Right renal pelvis (tissue), 4 donors: ENCODE measurements at regions not wholly inside any gene's neighbourhood (a gene's known extent, or its start where the extent isn't known, plus 50 kb on each side); places are given as distances from the start of the nearest gene placed in this dataset.

Experiments
- DNase-seq, 4 donors: peaks; one replicate each; pipeline ENCODE4 v3.0.0-alpha.2; 2013; ENCODE audit warnings: low read depth in 4 of 4, low spot score in 3 of 4, missing footprints in 1 of 4

DNA sequence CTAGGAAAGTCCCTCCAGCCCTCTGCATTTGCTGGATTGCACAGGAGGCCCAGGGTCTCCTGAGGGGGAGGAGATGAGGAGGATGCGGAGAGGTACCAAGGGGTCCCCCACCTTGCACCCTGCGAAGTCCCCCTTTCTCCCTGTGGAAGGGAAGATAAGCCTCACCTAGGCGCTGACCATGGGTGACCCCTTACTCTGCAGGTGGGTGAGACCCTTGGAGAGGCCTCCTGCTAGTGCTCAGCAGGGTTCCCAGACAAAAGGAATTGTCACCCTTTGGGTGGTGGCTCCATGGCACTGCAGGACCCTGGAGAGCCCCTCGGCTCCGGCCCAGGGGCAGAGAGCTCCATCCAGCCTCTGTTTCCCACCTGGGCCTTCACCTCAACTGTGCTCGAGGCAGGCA, 107.0 kb upstream of the RET start:
- no peak for DNase-seq

DNA sequence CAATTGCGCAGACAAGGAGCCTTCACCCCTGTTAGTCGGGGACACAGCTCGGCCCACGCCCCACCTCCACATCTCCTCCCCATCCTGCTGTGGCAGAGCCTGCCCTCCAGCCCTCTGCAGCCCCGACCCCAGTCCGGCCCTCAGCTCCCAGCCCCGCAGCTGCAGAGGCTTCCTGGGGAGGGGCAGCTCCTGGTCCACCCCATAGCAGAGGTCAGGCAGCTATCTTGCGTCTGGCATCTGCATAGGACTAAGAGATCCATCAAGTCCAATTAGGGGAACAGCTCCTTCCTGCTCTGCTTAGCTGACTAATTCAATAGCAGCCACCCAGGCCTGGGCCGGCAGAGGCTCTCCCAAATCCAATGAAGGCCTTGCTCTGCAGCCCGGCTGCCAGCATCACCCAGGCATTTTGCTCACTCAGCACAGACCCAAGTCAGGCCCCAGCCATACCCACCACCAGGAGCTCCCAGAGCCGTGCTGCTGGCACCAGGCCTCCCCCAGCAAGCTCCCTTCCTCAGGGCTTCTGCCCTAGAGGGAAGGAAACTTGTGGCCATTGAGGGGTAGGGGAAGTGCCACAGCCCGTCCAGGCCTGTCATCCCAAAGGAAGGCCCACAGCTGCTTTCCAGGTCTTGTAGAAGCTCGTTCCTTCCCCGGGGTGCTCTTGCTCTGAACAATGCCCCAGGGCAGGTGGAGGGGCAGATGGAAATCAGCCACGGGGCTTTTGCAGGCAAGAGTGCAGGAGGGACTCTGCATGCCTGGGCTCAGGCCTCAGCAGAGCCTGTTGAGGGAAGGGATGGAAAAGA, 106.2 kb upstream of the RET start:
- no peak for DNase-seq

DNA sequence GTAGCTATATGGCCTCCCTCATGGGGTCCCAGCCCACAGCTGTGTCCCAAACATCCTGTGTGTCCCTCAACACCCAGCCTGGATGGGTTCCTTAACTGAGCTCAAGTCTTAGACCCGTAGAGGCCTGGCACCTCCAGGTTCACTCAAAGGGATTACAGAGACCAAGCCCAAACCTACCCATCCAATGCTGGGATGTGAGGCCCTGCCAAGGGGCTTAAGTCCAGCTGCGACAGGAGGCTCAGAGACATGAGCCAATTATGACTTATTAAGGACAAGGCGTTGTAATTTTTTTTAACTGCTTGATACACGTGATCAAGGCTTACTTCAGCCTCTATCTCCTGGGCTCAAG, 105.6 kb upstream of the RET start:
- DNase-seq = no peak

DNA sequence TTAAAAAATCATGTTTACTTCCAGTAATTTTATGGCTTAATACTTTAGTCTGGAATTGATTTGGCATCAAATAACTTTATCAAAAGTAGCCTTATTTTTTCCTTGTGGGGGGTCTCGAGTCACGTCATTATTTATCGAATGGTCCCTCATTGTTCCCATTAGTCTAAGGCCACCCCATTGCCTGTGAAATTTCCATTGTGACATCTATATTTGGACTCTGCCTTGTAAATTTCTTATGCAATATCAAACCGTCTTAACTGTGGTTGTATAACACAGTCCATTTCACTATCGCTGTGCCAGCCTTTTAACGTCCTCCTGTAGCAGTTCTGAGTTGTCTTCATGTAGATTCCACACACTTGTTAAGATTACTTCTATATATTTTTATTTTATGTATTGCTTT, 103.9 kb upstream of the RET start:
- DNase-seq = no peak

DNA sequence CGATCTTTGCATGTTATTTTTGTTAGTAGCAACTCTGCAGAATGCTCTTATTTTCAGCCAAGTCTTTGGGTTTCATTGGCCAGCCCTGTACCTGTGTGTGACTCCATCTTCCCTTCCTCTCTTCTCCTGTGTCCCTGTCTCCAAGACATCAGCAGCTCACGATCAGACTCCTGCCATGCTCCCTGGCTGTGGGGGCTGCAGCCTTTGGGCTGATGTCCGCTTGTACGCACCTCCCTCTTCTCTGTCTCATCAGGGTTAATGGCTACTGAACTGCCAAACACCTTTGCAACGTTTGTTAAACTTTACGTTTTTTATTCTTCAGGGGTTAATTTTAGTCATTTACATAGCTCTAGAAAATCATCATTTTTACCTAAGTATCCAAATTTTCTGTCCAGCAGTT, 103.5 kb upstream of the RET start:
- DNase-seq = no peak

DNA sequence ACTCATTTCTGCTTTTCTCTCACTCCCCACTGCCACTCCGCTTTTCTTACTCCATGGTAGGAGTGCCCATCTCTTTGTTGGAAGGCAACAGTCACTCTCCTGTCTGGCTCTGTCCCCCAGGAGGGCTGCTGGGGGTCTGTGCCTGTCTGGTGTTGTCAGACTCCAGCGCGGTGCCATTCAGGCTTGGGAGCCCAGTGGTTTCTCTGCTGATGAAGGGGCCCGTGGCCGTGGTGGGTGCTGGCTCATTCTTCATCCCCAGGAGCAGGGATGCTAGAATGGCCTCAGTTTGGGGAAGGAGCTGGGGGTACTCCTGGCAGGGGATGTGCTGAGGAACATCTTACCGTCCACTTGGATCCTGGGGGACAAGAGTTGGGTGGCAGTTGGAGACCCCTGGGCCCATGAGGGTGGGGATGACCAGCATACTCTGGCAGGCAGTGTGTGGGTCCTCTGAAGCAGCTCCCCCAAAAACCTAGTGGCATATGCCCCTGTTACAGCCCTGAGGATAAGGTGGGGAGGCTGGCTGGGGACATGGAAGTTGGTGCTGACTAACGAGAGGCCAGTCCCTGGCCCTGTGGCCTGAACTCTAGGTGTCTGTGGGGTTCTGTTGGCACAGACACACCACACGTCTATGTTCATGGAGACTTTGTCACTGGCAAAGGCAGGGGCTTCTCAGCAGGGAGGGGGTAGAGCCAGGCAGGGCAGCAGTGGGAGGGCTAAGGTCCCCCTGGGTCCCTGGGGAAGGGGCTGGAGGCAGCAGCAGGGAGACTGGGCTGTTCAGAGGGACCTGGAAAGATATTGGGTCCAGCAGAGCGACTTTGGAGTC, 102.8 kb upstream of the RET start:
- DNase-seq = no peak

DNA sequence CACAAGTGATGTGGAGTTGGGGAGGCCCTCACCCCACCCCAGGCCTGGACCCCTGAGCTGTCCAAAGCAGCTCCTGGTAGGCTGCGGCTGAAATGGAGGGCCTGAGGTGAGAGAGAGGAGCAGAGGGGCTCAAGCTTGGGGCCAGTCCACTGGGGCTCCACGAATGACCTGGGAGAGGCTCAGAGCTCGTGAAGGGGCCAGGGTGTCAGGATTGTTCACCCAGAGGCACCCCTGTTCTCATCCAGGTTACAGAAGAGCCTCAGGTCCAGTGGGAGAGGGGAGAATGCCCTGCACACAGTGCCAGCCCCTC, 102.2 kb upstream of the RET start:
- DNase-seq = no peak

DNA sequence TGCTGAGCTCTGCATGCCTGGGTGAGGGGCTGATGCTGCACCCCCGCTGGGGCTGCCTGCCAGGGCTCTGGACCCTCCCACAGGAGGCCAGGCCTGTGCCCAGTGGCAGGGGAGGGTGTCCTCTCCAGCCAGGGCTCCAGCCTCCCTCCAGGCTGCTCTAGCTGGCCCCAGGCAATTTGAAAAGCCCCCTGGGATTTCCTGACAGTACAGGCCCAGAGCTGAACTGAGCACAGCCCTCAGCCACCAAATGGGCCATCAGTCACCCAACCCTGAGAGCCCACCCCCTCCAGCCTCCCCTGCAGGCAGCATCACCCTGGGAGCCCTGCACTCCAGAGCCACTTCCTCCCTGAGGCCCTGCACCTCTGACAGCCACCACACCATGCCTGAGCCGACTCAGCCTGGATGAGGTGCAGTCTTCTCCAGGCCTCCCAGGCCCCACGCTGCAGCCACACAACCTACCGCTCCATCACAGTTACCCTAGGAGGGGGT, 101.8 kb upstream of the RET start:
- no peak for DNase-seq

DNA sequence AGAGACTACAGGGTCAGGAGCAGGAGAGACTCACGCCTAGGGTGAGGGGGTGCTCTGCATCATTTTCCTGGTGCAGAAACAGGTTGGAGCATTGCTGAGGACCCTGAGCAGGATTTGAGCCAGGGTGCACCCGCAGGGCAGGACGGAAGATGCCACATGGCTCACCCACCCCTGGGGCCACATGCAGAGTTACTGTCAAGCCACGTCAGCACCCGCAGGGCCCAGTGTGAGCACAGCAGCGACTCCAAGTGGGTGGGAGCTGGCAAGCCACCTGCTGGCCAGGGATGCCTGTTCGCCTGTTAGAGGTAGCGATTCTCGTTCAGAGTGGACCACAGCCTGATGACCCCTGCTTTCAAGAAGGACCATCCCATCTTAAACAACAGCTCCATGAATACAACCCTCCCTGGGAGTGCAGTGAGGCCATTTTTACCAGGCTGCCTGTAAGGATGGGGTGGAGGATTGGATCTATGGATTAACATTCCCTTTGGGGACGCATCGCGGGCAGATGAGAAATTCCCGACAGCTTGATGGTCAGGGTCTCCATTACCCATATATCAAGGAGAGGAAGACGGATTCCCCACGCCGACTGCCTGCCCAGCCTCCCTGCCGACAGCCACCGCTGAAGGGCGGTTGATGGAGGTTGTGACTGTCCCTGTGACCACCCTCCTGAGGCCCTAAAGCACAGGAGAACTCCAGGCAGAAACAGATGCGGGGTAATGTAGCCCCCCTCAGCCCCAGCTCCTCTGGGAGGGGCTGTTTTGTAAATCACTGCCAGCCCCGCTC, 101.1 kb upstream of the RET start:
- DNase-seq = no peak

DNA sequence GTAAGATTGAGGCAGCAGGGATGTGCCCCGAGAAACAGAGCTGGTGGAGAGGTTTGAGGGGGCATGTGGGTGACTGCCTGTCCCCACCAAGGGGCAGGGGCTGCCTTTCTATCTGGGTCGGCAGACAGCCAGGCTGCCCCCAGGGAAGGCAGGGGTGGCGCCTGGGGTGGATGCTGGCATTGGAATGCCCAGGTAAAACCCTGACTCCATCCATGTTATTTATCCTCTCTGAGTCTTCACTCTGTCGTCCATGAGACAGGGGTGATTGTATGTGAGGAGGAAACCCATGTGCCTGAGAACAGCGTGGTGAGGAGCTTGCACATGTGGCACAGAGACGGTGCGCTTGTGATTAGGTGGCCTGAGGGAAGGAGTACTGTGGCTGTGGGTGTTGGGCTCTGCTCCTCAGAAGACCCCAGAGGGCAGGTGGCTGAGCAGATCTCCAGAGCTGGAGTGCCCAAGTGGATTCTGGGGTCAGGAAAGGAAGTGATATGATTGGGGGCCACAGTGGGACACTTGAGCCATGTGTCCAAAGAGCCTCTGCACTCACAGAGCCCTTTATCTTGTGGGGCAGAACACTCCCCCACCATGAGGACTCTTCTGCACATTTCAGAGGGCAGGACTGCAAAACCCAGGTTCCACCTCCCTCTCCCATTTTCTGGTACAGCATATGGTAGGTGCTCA, 100.4 kb upstream of the RET start:
- DNase-seq = no peak

DNA sequence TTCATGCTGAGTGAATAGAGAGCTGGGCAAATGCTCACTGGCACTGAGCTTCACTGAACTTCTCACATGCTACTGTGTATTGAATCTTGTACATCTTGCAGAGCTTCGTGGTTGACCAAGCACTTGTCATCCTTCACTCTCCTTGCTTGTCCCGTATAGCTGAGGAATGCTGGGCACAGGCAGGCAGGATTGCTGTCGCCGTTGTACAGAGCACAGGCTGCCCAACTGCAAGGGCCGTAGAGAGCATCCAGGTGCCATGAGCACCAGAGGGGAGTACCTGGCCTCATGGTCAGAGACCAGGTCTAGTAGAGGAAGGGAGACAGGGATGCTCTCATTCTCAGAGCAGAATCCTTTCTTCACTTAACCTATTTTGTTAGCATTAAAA, 99.8 kb upstream of the RET start:
- no peak for DNase-seq

DNA sequence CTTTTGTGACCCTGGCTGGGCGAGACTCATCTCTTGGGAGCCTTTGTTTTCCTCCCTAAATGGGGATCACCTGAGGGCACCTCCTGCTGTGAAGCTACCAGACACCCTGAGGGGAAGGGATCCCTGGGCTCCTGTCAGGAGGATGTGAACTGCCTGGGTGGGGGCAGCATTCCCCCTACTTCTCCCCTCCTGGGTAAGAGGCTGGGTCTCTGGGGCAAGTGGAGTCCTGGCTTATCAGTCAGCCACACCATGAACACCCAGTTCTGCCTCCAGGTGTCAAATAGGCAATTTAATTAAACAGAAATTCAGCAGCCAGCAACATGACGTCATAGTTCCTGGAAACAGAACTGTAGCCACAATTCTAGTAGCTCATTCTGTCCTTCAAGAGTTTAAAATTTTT, 97.7 kb upstream of the RET start:
- no peak for DNase-seq

DNA sequence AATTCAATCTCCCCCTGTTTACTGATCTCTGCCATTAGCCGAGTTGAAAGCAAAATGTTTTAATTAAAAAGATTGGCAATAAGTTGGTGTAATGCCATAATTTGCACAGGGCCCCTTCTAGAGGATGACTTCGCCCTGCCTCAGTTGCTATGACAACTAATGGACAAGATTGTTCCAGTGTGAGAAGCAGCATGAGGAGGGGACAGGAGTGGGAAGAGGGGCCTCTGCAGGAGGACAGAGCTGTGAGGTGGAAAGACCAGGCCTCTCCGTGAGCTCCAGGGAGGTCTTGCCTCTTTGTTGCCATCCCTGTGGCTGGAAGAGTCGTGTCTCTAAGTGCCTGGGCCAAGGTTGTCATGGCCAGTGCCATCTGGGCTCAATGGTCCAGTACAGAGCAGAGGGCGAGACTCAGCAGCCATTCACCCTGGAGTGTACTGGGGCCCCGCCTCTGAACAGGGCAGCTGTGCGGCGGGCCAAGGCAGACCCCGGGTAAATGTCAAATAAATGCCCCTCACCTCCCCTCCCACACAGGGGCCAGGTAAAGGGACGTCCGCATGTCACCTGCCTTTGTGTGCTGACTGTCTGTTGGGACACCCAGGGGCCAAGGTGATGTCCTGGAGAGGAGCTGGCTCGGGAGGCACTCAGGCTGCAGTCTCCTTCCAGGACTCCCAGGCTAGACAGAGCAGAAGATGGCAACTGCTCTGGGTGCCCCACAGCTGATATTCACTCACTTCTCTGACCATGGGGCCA, 97.0 kb upstream of the RET start:
- no peak for DNase-seq

DNA sequence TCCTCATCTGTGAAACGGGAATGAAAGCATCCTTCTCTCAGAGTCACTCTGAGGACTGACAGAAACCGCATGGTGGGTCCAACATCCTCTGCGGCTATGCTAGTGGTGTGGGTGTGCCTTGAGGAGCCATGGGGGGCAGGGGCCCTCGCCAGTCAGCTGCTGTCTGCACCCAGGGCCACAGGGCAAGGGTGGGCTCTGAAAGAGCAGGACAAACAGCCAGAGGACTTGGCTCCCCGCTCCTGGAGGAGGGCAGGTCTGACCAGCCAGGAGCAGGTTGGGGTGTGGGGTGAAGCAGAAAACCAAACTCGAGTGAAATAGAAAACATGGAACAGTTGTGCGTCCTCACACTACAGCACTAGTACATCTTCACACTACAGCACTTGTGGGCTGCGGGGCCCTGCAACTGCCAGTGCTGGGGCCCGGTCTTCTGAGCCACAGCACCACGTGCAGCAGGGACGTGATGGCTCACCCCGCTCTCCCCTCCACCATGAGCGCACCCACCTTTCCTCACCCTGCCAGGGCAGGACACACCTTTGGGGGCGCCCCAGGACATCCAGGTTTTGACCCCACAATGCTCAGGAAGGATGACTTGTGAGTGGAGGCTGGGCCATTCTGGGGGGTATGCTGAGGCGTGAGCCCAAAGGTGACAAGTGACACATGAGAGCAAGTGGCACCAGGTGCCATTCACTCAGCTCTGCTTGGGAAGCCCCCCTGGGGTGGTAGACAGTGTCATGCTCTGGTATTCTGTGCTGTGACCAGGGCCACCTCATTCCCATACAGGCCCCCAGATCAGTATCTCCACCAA, 96.1 kb upstream of the RET start:
- no peak for DNase-seq

DNA sequence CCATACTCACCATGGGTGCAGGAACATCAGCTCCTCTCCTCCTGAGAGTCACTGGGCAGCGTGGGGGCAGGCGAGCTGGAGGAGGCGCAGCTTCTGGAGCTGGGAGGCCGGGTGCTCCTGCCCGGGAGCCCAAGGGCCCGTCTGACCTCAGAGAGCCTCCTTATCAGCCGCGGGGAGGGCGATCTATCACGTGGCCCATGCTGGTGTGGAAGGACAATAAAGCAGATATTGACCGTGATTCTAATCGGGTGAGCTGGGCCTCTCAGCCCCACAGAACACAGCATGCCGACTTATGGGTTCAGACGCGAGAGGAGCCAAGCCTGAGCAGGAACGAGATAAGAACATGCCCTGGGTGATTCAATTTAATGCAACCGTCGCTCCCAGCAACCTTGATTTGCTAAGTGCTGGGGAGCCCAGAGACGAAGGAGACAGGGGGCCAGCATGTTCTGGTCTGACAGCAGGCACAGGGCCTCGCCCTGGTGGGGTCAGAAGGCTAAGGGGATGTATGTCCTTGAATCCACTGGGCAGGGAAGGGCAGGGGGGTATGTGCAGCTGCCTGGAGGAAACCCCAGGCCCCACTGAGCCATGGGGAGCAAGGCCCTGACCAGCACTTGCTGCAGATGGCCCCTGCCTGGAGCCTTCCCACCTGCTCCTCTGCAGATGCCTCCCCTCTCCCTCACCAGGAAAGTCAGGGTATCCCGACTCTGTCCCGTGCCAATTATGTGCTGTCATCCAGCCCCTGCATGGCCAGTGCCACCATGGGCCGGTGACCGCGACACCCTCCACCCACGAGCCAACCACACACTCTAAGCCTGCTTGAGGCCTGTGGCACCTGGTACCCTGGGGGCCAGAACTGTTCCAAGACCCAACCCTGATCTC, 95.3 kb upstream of the RET start:
- no peak for DNase-seq

DNA sequence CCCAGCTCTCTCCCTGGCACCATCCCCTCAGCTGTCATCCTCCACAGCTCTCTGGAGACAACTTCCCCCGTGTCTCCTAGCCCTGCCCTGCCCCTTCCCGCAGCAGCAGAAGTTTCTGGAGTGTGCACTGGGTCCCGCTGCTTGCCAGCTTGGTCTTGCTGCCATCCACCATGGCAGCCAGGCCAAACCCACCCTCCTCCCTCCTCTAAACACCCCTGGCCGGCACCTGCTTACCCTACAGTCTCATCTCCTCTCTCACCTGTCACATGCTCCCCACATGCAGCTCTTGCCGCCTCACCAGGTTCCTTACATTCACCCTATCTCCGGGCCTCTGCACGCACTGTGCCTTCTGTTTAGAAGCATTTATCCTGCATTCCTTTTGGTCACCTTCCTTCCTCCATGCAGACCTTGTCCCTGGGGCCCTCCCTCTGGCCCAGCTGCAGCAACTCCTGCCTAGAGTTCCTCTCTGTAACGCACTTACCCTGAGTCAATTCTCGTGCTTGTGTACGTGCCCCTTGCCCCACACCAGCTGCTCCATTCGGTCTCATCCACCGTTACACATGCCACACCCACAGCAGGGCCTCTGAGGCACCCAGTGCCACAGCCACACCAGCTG, 93.9 kb upstream of the RET start:
- DNase-seq = no peak

DNA sequence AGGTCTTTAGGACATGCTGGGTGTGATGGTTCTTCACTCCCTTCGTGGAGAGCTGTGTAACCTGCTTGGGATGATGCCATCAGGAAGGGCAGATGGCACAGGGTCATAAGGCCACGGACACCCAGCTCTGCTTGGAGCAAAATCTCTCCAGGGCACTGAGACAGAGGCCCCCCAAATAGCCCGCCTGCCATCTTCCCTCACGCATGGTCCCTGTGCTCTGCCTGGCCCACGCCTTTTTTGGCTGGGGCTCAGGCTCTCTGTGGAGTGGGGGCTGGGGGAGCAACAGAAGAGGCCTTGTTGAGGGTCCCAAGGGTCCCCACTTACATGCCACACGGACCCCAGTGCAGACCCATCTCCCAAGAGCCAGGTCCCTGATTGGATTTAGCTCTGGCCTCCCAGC, 93.3 kb upstream of the RET start:
- DNase-seq = no peak

DNA sequence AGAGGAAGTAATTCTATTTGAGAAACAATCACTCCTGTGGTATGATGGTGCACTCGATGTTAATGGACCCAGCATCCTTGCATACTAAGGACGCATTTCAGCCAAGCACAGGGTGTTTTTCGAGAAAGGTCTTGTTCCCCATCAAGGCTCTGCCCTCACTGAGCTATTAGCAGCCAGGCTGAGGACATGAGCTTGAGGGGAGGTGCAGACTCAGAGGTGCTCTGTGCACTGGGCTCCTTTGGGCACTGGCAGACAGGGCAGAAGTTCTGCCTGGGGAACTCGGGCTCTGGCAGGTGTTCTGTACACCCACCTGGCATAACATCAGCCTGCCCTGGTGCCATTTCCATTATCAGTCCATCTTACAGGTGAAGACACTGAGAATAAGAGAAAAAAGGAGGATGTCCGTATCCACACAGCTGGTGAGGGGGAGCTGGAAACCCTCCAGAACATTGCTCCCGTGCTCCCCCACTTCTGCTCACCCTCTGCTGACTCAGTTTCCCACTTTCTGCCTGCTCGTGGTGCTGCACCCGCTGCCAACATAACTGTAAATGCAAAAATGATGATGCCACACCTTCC, 92.7 kb upstream of the RET start:
- DNase-seq = no peak
